Epithelial cell of proximal tubule (primary cell): ENCODE measurements at regions not wholly inside any gene's neighbourhood (a gene's known extent, or its start where the extent isn't known, plus 50 kb on each side); places are given as distances from the start of the nearest gene placed in this dataset.
"Not testable (repeated sequence)": the region's sequence is repeated elsewhere in the genome, so short reads cannot be mapped to it uniquely, and the experiment has no call there.

ENCODE experiments used
- DNase-seq: peaks from one replicate; pipeline ENCODE4 v3.0.0-alpha.2; 2011; ENCODE audit warnings: low read depth
- H3K4me3 ChIP-seq: 2 replicates; pipeline ENCODE4 v1.5.1; 2011; ENCODE audit warnings: low read depth, mild to moderate bottlenecking, low read length
- CTCF ChIP-seq: conservative IDR thresholded peaks from 2 replicates; pipeline ENCODE4 v1.5.1; 2012; ENCODE audit warnings: low read depth, mild to moderate bottlenecking, low read length

- DNase-seq, result no peak
- TF ChIP-seq CTCF, result no peak
Measured at GRCh38 chrX:65879977-65880799, 159.7 kb downstream of the VSIG4 start.

GRCh38 chrX:65878456-65878855 lies 161.4 kb downstream of the VSIG4 start:
- no peak for DNase-seq
- H3K4me3 ChIP-seq, result no peak overlapping the region
- TF ChIP-seq CTCF, result no peak

More at GRCh38 chrX:65879977-65880799, 159.7 kb downstream of the VSIG4 start:
- no peak overlapping the region for H3K4me3 ChIP-seq

GRCh38 chrX:65877953-65878352 lies 161.9 kb downstream of the VSIG4 start:
- TF ChIP-seq CTCF, result no peak
- DNase-seq, result no peak
- H3K4me3 ChIP-seq, result no peak overlapping the region

- not testable (repeated sequence) for DNase-seq, H3K4me3 ChIP-seq
Measured at GRCh38 chrX:65875614-65876013, 164.3 kb downstream of the VSIG4 start.

- DNase-seq, result no peak
Measured at GRCh38 chrX:65874765-65875164, 165.1 kb downstream of the VSIG4 start.

GRCh38 chrX:65874110-65874509 lies 165.8 kb downstream of the VSIG4 start:
- no peak for TF ChIP-seq CTCF

More at GRCh38 chrX:65874765-65875164, 165.1 kb downstream of the VSIG4 start:
- no peak overlapping the region for H3K4me3 ChIP-seq
- no peak for TF ChIP-seq CTCF

GRCh38 chrX:65873385-65873784 lies 166.5 kb downstream of the VSIG4 start:
- no peak for DNase-seq
- H3K4me3 ChIP-seq, result no peak overlapping the region
- TF ChIP-seq CTCF, result no peak

More at GRCh38 chrX:65874110-65874509, 165.8 kb downstream of the VSIG4 start:
- no peak overlapping the region for H3K4me3 ChIP-seq
- DNase-seq, result no peak
